B cell (primary cell): ENCODE measurements at regions not wholly inside any gene's neighbourhood (a gene's known extent, or its start where the extent isn't known, plus 50 kb on each side); places are given as distances from the start of the nearest gene placed in this dataset.

ENCODE experiments used
- ATAC-seq: fragments of 200-7000 bp; cut with Tn5 transposase; one replicate; pipeline ENCODE4 v1.10.0; 2021; ENCODE audit warnings: low read depth, mild to moderate bottlenecking, moderate number of reproducible peaks, moderate library complexity
- CTCF ChIA-PET: fragments of 350-600 bp; sonication (Branson Sonifier 250); formaldehyde crosslinking; loops from one replicate; lab custom pipeline; 2021; ENCODE audit warnings: antibody characterized with exemption, inconsistent platforms; lab: Charles Lee
- POLR2A ChIA-PET: fragments of 350-600 bp; sonication (Branson Sonifier 250); formaldehyde crosslinking; loops from one replicate; lab custom pipeline; 2021; ENCODE audit warnings: antibody characterized with exemption; lab: Charles Lee
- DNase-seq: peaks from one replicate; pipeline ENCODE4 v3.0.0; 2013
- H2AFZ ChIP-seq: 2 replicates; pipeline ENCODE4 v1.6.1; 2012; ENCODE audit warnings: mild to moderate bottlenecking, low read depth, low read length; ENCODE audit not compliant: insufficient read depth, poor library complexity, severe bottlenecking
- H3K27ac ChIP-seq, 2 donors: 1 replicate in 1 of 2; 2 replicates in 1 of 2; pipeline ENCODE4 v1.5.1; 2012 to 2013; ENCODE audit warnings: low read length in 2 of 2, mild to moderate bottlenecking in 2 of 2, moderate library complexity in 1 of 2
- H3K27me3 ChIP-seq, 4 experiments: fragments of 200-600 bp in 1 of 4; sonication (generic) in 1 of 4; replicated peaks in 1 of 4; 1 replicate in 2 of 4; 2 replicates in 2 of 4; pipeline versions ENCODE4 v1.6.1 to v1.7.0; 2013 to 2016; ENCODE audit warnings: low read length in 3 of 4, mild to moderate bottlenecking in 2 of 4, mixed read lengths in 1 of 4, moderate library complexity in 1 of 4; ENCODE audit not compliant: insufficient read depth in 4 of 4, control insufficient read depth in 3 of 4; ENCODE audit errors: control extremely low read depth in 1 of 4
- H3K36me3 ChIP-seq, 2 experiments: replicated peaks in 1 of 2; 1 replicate in 1 of 2; 2 replicates in 1 of 2; pipeline versions ENCODE4 v1.6.1 to v1.7.1; 2013; ENCODE audit warnings: low read length in 1 of 2; ENCODE audit not compliant: insufficient read depth in 2 of 2, control insufficient read depth in 1 of 2; ENCODE audit errors: control extremely low read depth in 1 of 2, extremely low read depth in 1 of 2
- H3K4me1 ChIP-seq, 2 donors: fragments of 200-600 bp in 1 of 2; sonication (generic) in 1 of 2; 1 replicate in 1 of 2; 2 replicates in 1 of 2; pipeline versions ENCODE4 v1.5.1 to v1.6.1; 2013 to 2017; ENCODE audit warnings: low read length in 2 of 2; ENCODE audit not compliant: control insufficient read depth in 2 of 2, insufficient read depth in 2 of 2
- H3K4me2 ChIP-seq: replicated peaks from 2 replicates; pipeline ENCODE3; 2012; ENCODE audit warnings: mild to moderate bottlenecking, low read depth, low read length; ENCODE audit not compliant: poor library complexity, severe bottlenecking
- H3K4me3 ChIP-seq, 5 experiments: fragments of 200-600 bp in 1 of 5; sonication (generic) in 1 of 5; 1 replicate in 3 of 5; 2 replicates in 2 of 5; pipeline versions ENCODE4 v1.5.1 to v1.7.0; 2011 to 2016; ENCODE audit warnings: low read length in 4 of 5, mild to moderate bottlenecking in 4 of 5, low read depth in 2 of 5, control low read depth in 1 of 5, moderate library complexity in 1 of 5; ENCODE audit not compliant: insufficient read depth in 1 of 5; ENCODE audit errors: control extremely low read depth in 1 of 5, extremely low read depth in 1 of 5
- H3K79me2 ChIP-seq: fragments of 200-600 bp; sonication (generic); one replicate; pipeline ENCODE4 v1.6.0; 2016; ENCODE audit warnings: low read length; ENCODE audit not compliant: control insufficient read depth, insufficient read depth
- H3K9ac ChIP-seq: fragments of 200-600 bp; sonication (generic); 2 replicates; pipeline ENCODE4 v1.6.1; 2017; ENCODE audit warnings: mild to moderate bottlenecking, low read length, moderate library complexity
- H3K9me3 ChIP-seq, 3 donors: one replicate each; pipeline versions ENCODE4 v1.6.1 to v1.7.1; 2013; ENCODE audit warnings: low read length in 2 of 3; ENCODE audit not compliant: control insufficient read depth in 2 of 3, insufficient read depth in 1 of 3; ENCODE audit errors: control extremely low read depth in 1 of 3
- H4K20me1 ChIP-seq: 2 replicates; pipeline ENCODE4 v1.6.0; 2012; ENCODE audit warnings: mild to moderate bottlenecking, low read length; ENCODE audit not compliant: insufficient read depth, control insufficient read depth, poor library complexity, severe bottlenecking
- H3K27ac Mint-ChIP-seq: one replicate; pipeline ENCODE4 v1.8.0; 2021; ENCODE audit warnings: mixed read lengths
- H3K27me3 Mint-ChIP-seq: one replicate; pipeline ENCODE4 v1.8.0; 2021; ENCODE audit warnings: mixed read lengths
- H3K4me1 Mint-ChIP-seq: one replicate; pipeline ENCODE4 v1.8.0; 2021; ENCODE audit warnings: mixed read lengths
- H3K4me3 Mint-ChIP-seq: one replicate; pipeline ENCODE4 v1.8.0; 2021; ENCODE audit warnings: mixed read lengths
- H3K9me3 Mint-ChIP-seq: one replicate; pipeline ENCODE4 v1.8.0; 2022; ENCODE audit warnings: mixed read lengths; ENCODE audit not compliant: insufficient read depth
- EZH2 ChIP-seq: IDR thresholded peaks from 2 replicates; pipeline ENCODE4 v1.6.1; 2012; ENCODE audit warnings: borderline replicate concordance, low read depth, mild to moderate bottlenecking, moderate library complexity, low read length; ENCODE audit not compliant: insufficient read depth, poor library complexity, severe bottlenecking
- WGBS: methylation state at CpG from one replicate; pipeline ENCODE4 v1.1.5; 2013; ENCODE audit warnings: missing lambda C conversion rate; ENCODE audit not compliant: insufficient coverage; 5-methylcytosine and 5-hydroxymethylcytosine counted together
- intact Hi-C: fragments of 100-400 bp; cut with micrococcal nuclease; formaldehyde crosslinking; loops from one replicate; pipeline ENCODE4 v1.10.0; 2022
- TF ChIP-seq, protein P1 (sequence below): fragments of 200-600 bp; IDR thresholded peaks from one replicate; pipeline ENCODE4 v1.8.0; 2022; ENCODE audit warnings: antibody characterized with exemption, mild to moderate bottlenecking

DNA sequence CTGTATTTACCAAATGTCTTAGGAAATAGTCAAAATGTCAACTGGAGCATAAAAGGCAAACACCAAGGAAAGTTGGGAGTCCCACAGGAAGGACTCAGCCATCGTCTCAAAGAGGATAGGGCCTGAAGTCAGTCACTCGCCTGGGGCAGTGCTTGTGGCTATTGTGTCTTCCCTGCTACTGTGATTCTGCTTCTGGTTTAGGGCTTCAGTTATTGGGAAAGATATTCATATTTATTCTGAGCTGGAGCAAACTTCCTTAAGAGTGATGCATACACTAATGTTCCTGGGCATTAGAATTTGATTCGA lies 118.1 kb downstream of the EDEM1 start:
- 26% methylated on average over 2 of the region's 3 CpGs for WGBS
- no peaks in the 10 kb centered on the region for H3K4me1 Mint-ChIP-seq

DNA sequence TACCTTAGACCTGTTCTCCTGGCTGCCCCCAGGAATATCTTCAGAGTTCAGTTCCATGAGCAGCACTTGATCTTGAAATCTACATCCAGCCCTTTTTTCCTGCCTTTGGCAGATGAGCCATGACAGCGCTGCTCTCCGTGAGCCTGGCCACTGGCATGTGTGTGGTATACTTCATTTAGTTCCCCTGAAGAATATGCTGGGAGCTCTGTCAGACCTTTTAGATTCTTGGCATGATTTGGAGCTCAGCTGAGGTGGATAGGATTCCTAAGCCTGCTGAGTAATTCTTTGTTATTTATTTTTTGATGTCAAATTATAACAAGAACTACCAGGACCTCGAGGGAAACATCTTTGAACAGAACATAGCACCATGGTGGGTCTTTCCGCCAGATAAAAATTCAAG lies 121.7 kb downstream of the EDEM1 start:
- H3K27ac Mint-ChIP-seq = no peak overlapping the region
- no peak overlapping the region for H3K27ac ChIP-seq
- ATAC-seq = no peak
- H3K79me2 ChIP-seq = no peaks in the 10 kb centered on the region
- no peaks in the 10 kb centered on the region for H3K4me1 Mint-ChIP-seq
- no peak overlapping the region for H3K4me3 Mint-ChIP-seq
- H3K4me3 ChIP-seq = no peak overlapping the region
- WGBS = 100% methylated on average over 2 of the region's 4 CpGs
- H3K9me3 Mint-ChIP-seq = no peaks in the 10 kb centered on the region
- no peak overlapping the region for H2AFZ ChIP-seq
- intact Hi-C loops = no loop called here
- H3K27me3 Mint-ChIP-seq = no peaks in the 10 kb centered on the region
- no peak overlapping the region for H3K4me2 ChIP-seq
- H3K9ac ChIP-seq = no peak overlapping the region
- H3K9me3 ChIP-seq = no peaks in the 10 kb centered on the region
- ChIA-PET CTCF (no interaction called here), POLR2A (no interaction called here)
- no peaks in the 10 kb centered on the region for H4K20me1 ChIP-seq
- no peaks in the 10 kb centered on the region for H3K4me1 ChIP-seq
- TF ChIP-seq, protein P1, sequence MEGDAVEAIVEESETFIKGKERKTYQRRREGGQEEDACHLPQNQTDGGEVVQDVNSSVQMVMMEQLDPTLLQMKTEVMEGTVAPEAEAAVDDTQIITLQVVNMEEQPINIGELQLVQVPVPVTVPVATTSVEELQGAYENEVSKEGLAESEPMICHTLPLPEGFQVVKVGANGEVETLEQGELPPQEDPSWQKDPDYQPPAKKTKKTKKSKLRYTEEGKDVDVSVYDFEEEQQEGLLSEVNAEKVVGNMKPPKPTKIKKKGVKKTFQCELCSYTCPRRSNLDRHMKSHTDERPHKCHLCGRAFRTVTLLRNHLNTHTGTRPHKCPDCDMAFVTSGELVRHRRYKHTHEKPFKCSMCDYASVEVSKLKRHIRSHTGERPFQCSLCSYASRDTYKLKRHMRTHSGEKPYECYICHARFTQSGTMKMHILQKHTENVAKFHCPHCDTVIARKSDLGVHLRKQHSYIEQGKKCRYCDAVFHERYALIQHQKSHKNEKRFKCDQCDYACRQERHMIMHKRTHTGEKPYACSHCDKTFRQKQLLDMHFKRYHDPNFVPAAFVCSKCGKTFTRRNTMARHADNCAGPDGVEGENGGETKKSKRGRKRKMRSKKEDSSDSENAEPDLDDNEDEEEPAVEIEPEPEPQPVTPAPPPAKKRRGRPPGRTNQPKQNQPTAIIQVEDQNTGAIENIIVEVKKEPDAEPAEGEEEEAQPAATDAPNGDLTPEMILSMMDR = no peak
- TF ChIP-seq EZH2 = no peak
- no peaks in the 10 kb centered on the region for H3K36me3 ChIP-seq
- no peaks in the 10 kb centered on the region for H3K27me3 ChIP-seq
- DNase-seq = no peak

More for the DNA sequence above, 118.1 kb downstream of the EDEM1 start:
- CTCF ChIA-PET = interaction anchor here (0.7 to 1.3 kb wide), 4 partner anchors 12 to 169 kb away, joined by 3 to 6 read pairs (median 4); no protein-coding TSS in a partner anchor
- no peak overlapping the region for H3K27ac Mint-ChIP-seq
- Histone ChIP-seq H3K4me2 (no peak overlapping the region), H4K20me1 (no peaks in the 10 kb centered on the region), H3K9ac (no peak overlapping the region), H3K36me3 (no peaks in the 10 kb centered on the region), H3K27ac (no peak overlapping the region), H3K4me1 (no peaks in the 10 kb centered on the region), H2AFZ (no peak overlapping the region), H3K4me3 (no peak overlapping the region), H3K79me2 (no peaks in the 10 kb centered on the region), H3K27me3 (no peaks in the 10 kb centered on the region), H3K9me3 (no peaks in the 10 kb centered on the region)
- no peaks in the 10 kb centered on the region for H3K27me3 Mint-ChIP-seq
- no peaks in the 10 kb centered on the region for H3K9me3 Mint-ChIP-seq
- POLR2A ChIA-PET = no interaction called here
- no peak for ATAC-seq
- no peak for DNase-seq
- H3K4me3 Mint-ChIP-seq = no peak overlapping the region
- intact Hi-C loops = loop anchor here (2.0 kb wide), 1 partner anchor 169 kb away; no protein-coding TSS in a partner anchor
- TF ChIP-seq EZH2 = no peak
- TF ChIP-seq, protein P1 = peak; percentile 47
